WTC11 (cell line): ENCODE measurements at regions not wholly inside any gene's neighbourhood (a gene's known extent, or its start where the extent isn't known, plus 50 kb on each side); places are given as distances from the start of the nearest gene placed in this dataset.

Experiments
- GRHL2 ChIP-seq: fragments of 250-450 bp; sonication (Bioruptor Pico); IDR thresholded peaks from 2 replicates; pipeline ENCODE4 v1.8.0; 2022; ENCODE audit warnings: mild to moderate bottlenecking, moderate library complexity; ENCODE audit not compliant: insufficient replicate concordance, severe bottlenecking
- HMGA2 ChIP-seq: fragments of 250-450 bp; sonication (Bioruptor Pico); IDR thresholded peaks from 2 replicates; pipeline ENCODE4 v1.4.0; 2021; ENCODE audit warnings: mild to moderate bottlenecking, moderate library complexity
- IRF2 ChIP-seq: sonication (generic); formaldehyde crosslinking; IDR thresholded peaks from 2 replicates; pipeline ENCODE4 v1.8.0; 2022; ENCODE audit warnings: low read depth, missing genetic modification reagents, borderline replicate concordance
- JUN ChIP-seq: sonication (generic); formaldehyde crosslinking; IDR thresholded peaks from 2 replicates; pipeline ENCODE4 v1.8.0; 2023; ENCODE audit warnings: mild to moderate bottlenecking, missing genetic modification reagents
- NR2C2 ChIP-seq: sonication (generic); formaldehyde crosslinking; IDR thresholded peaks from 2 replicates; pipeline ENCODE4 v1.8.0; 2022; ENCODE audit warnings: mild to moderate bottlenecking, missing genetic modification reagents
- SMAD3 ChIP-seq: sonication (generic); formaldehyde crosslinking; IDR thresholded peaks from 2 replicates; pipeline ENCODE4 v1.8.0; 2022; ENCODE audit warnings: missing genetic modification reagents, mild to moderate bottlenecking, borderline replicate concordance
- TF ChIP-seq, protein P1 (sequence below): fragments of 200-600 bp; IDR thresholded peaks from 2 replicates; pipeline ENCODE4 v1.8.0; 2022; ENCODE audit warnings: antibody characterized with exemption
- TF ChIP-seq, protein P2 (sequence below): sonication (generic); formaldehyde crosslinking; IDR thresholded peaks from 2 replicates; pipeline ENCODE4 v1.8.0; 2022; ENCODE audit warnings: mild to moderate bottlenecking, missing genetic modification reagents
- TF ChIP-seq, protein P3 (sequence below): sonication (generic); formaldehyde crosslinking; IDR thresholded peaks from 2 replicates; pipeline ENCODE4 v1.8.1; 2023; ENCODE audit warnings: mild to moderate bottlenecking, missing genetic modification reagents
- TF ChIP-seq, protein P4 (sequence below): sonication (generic); formaldehyde crosslinking; IDR thresholded peaks from 2 replicates; pipeline ENCODE4 v1.8.1; 2022; ENCODE audit warnings: low read depth, mild to moderate bottlenecking, moderate library complexity, missing genetic modification reagents, borderline replicate concordance
- TF ChIP-seq, protein P5 (sequence below): sonication (generic); formaldehyde crosslinking; IDR thresholded peaks from 2 replicates; pipeline ENCODE4 v1.8.0; 2023; ENCODE audit warnings: mild to moderate bottlenecking, missing genetic modification reagents
- TF ChIP-seq, protein P6 (sequence below): fragments of 250-450 bp; sonication (Bioruptor Pico); IDR thresholded peaks from 2 replicates; pipeline ENCODE4 v1.9.0; 2021; ENCODE audit warnings: moderate library complexity, mild to moderate bottlenecking, inconsistent platforms, borderline replicate concordance

DNA sequence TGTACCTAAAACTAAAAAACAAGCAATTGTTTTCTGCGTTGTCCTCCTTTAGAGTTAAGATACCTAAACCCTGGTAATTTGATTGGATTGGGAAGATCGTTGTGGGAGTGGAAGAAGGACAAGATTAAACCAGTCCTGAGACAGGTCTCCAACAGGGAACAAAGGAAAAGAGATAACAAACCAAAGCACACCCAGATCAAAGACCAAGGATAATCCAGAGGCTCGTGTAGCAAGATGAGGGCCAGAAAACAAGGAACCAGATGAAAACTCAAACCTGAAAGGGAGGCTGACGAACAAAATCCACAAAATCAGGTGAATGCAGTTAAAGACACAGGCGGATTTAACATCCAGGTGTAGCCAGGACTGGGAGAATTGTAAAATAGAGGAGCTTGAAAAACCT is 618.1 kb downstream of the SLCO4C1 start:
- TF ChIP-seq, protein P1, sequence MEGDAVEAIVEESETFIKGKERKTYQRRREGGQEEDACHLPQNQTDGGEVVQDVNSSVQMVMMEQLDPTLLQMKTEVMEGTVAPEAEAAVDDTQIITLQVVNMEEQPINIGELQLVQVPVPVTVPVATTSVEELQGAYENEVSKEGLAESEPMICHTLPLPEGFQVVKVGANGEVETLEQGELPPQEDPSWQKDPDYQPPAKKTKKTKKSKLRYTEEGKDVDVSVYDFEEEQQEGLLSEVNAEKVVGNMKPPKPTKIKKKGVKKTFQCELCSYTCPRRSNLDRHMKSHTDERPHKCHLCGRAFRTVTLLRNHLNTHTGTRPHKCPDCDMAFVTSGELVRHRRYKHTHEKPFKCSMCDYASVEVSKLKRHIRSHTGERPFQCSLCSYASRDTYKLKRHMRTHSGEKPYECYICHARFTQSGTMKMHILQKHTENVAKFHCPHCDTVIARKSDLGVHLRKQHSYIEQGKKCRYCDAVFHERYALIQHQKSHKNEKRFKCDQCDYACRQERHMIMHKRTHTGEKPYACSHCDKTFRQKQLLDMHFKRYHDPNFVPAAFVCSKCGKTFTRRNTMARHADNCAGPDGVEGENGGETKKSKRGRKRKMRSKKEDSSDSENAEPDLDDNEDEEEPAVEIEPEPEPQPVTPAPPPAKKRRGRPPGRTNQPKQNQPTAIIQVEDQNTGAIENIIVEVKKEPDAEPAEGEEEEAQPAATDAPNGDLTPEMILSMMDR, result no peak
- TF ChIP-seq, protein P2, sequence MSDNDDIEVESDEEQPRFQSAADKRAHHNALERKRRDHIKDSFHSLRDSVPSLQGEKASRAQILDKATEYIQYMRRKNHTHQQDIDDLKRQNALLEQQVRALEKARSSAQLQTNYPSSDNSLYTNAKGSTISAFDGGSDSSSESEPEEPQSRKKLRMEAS (CRISPR knock-in tag), result no peak
- TF ChIP-seq, protein P3, sequence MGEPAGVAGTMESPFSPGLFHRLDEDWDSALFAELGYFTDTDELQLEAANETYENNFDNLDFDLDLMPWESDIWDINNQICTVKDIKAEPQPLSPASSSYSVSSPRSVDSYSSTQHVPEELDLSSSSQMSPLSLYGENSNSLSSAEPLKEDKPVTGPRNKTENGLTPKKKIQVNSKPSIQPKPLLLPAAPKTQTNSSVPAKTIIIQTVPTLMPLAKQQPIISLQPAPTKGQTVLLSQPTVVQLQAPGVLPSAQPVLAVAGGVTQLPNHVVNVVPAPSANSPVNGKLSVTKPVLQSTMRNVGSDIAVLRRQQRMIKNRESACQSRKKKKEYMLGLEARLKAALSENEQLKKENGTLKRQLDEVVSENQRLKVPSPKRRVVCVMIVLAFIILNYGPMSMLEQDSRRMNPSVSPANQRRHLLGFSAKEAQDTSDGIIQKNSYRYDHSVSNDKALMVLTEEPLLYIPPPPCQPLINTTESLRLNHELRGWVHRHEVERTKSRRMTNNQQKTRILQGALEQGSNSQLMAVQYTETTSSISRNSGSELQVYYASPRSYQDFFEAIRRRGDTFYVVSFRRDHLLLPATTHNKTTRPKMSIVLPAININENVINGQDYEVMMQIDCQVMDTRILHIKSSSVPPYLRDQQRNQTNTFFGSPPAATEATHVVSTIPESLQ (CRISPR knock-in tag), result no peak
- TF ChIP-seq, protein P4, sequence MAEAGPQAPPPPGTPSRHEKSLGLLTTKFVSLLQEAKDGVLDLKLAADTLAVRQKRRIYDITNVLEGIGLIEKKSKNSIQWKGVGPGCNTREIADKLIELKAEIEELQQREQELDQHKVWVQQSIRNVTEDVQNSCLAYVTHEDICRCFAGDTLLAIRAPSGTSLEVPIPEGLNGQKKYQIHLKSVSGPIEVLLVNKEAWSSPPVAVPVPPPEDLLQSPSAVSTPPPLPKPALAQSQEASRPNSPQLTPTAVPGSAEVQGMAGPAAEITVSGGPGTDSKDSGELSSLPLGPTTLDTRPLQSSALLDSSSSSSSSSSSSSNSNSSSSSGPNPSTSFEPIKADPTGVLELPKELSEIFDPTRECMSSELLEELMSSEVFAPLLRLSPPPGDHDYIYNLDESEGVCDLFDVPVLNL (CRISPR knock-in tag), result no peak
- TF ChIP-seq, protein P5, sequence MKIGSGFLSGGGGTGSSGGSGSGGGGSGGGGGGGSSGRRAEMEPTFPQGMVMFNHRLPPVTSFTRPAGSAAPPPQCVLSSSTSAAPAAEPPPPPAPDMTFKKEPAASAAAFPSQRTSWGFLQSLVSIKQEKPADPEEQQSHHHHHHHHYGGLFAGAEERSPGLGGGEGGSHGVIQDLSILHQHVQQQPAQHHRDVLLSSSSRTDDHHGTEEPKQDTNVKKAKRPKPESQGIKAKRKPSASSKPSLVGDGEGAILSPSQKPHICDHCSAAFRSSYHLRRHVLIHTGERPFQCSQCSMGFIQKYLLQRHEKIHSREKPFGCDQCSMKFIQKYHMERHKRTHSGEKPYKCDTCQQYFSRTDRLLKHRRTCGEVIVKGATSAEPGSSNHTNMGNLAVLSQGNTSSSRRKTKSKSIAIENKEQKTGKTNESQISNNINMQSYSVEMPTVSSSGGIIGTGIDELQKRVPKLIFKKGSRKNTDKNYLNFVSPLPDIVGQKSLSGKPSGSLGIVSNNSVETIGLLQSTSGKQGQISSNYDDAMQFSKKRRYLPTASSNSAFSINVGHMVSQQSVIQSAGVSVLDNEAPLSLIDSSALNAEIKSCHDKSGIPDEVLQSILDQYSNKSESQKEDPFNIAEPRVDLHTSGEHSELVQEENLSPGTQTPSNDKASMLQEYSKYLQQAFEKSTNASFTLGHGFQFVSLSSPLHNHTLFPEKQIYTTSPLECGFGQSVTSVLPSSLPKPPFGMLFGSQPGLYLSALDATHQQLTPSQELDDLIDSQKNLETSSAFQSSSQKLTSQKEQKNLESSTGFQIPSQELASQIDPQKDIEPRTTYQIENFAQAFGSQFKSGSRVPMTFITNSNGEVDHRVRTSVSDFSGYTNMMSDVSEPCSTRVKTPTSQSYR (CRISPR knock-in tag), result no peak
- TF ChIP-seq IRF2 (CRISPR knock-in tag) (no peak), NR2C2 (CRISPR knock-in tag) (no peak), HMGA2 (no peak), JUN (no peak), SMAD3 (CRISPR knock-in tag) (no peak), GRHL2 (CRISPR knock-in tag) (no peak)
- TF ChIP-seq, protein P6, sequence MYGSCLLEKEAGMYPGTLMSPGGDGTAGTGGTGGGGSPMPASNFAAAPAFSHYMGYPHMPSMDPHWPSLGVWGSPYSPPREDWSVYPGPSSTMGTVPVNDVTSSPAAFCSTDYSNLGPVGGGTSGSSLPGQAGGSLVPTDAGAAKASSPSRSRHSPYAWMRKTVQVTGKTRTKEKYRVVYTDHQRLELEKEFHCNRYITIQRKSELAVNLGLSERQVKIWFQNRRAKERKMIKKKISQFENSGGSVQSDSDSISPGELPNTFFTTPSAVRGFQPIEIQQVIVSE (CRISPR knock-in tag), result no peak
